WTC11 (cell line): ENCODE measurements at regions not wholly inside any gene's neighbourhood (a gene's known extent, or its start where the extent isn't known, plus 50 kb on each side); places are given as distances from the start of the nearest gene placed in this dataset.

Experiments used
- ATAC-seq: fragments of 200-7000 bp; cut with Tn5 transposase; 2 replicates; pipeline ENCODE4 v1.10.0; 2021; ENCODE audit warnings: mild to moderate bottlenecking, moderate library complexity
- CTCF ChIA-PET: fragments of 300-600 bp; sonication (Branson Sonifier 250); formaldehyde crosslinking; loops from one replicate; lab custom pipeline; 2021; ENCODE audit warnings: antibody characterized with exemption; lab: Charles Lee
- POLR2A ChIA-PET: fragments of 350-600 bp; sonication (Branson Sonifier 250); formaldehyde crosslinking; loops from one replicate; lab custom pipeline; 2021; ENCODE audit warnings: antibody characterized with exemption; lab: Charles Lee
- DNase-seq: peaks from one replicate; pipeline ENCODE4 v3.0.0; 2021; ENCODE audit warnings: low spot score
- H3K27ac Mint-ChIP-seq: 2 replicates; pipeline ENCODE4 v1.8.0; 2021; ENCODE audit warnings: mixed read lengths
- H3K27me3 Mint-ChIP-seq: 2 replicates; pipeline ENCODE4 v1.8.0; 2021; ENCODE audit warnings: low read depth, mild to moderate bottlenecking, moderate library complexity, mixed read lengths
- H3K36me3 Mint-ChIP-seq: 2 replicates; pipeline ENCODE4 v1.8.0; 2021; ENCODE audit warnings: mixed read lengths
- H3K4me1 Mint-ChIP-seq: 2 replicates; pipeline ENCODE4 v1.8.0; 2022; ENCODE audit warnings: mixed read lengths
- H3K4me3 Mint-ChIP-seq: 2 replicates; pipeline ENCODE4 v1.8.0; 2021; ENCODE audit warnings: mild to moderate bottlenecking, moderate library complexity, mixed read lengths
- H3K9me3 Mint-ChIP-seq: 2 replicates; pipeline ENCODE4 v1.8.0; 2021; ENCODE audit warnings: mixed read lengths
- ELF4 ChIP-seq: sonication (generic); formaldehyde crosslinking; IDR thresholded peaks from 2 replicates; pipeline ENCODE4 v1.8.1; 2022; ENCODE audit warnings: low read depth, mild to moderate bottlenecking, moderate library complexity, missing genetic modification reagents
- IRF2 ChIP-seq: sonication (generic); formaldehyde crosslinking; IDR thresholded peaks from 2 replicates; pipeline ENCODE4 v1.8.0; 2022; ENCODE audit warnings: low read depth, missing genetic modification reagents, borderline replicate concordance
- JAZF1 ChIP-seq: fragments of 250-450 bp; sonication (Bioruptor Pico); IDR thresholded peaks from 2 replicates; pipeline ENCODE4 v1.9.0; 2021; ENCODE audit warnings: moderate library complexity, mild to moderate bottlenecking, inconsistent platforms
- MYBL2 ChIP-seq: sonication (generic); formaldehyde crosslinking; IDR thresholded peaks from 2 replicates; pipeline ENCODE4 v1.8.1; 2023; ENCODE audit warnings: mild to moderate bottlenecking, moderate library complexity, missing genetic modification reagents
- NFE2L1 ChIP-seq: sonication (generic); formaldehyde crosslinking; IDR thresholded peaks from 2 replicates; pipeline ENCODE4 v1.8.1; 2023; ENCODE audit warnings: missing genetic modification reagents
- PRRX2 ChIP-seq: fragments of 250-450 bp; sonication (Bioruptor Pico); IDR thresholded peaks from 2 replicates; pipeline ENCODE4 v1.8.0; 2021; ENCODE audit warnings: mild to moderate bottlenecking
- TEAD1 ChIP-seq: sonication (generic); formaldehyde crosslinking; IDR thresholded peaks from 2 replicates; pipeline ENCODE4 v1.8.0; 2022; ENCODE audit warnings: mild to moderate bottlenecking, missing genetic modification reagents
- TEAD4 ChIP-seq: sonication (generic); formaldehyde crosslinking; IDR thresholded peaks from 2 replicates; pipeline ENCODE4 v1.8.0; 2022; ENCODE audit warnings: mild to moderate bottlenecking, missing genetic modification reagents
- ZNF263 ChIP-seq: sonication (generic); formaldehyde crosslinking; IDR thresholded peaks from 2 replicates; pipeline ENCODE4 v1.8.1; 2022; ENCODE audit warnings: low read depth, mild to moderate bottlenecking, moderate library complexity, missing genetic modification reagents
- ZNF317 ChIP-seq: sonication (generic); formaldehyde crosslinking; IDR thresholded peaks from 2 replicates; pipeline ENCODE4 v1.8.1; 2023; ENCODE audit warnings: low read depth, mild to moderate bottlenecking, moderate library complexity, missing genetic modification reagents, borderline replicate concordance
- TF ChIP-seq, protein P1 (sequence below): sonication (generic); formaldehyde crosslinking; IDR thresholded peaks from 2 replicates; pipeline ENCODE4 v1.8.1; 2022; ENCODE audit warnings: low read depth, missing genetic modification reagents, borderline replicate concordance
- TF ChIP-seq, protein P2 (sequence below): sonication (generic); formaldehyde crosslinking; IDR thresholded peaks from 2 replicates; pipeline ENCODE4 v1.8.0; 2022; ENCODE audit warnings: mild to moderate bottlenecking, missing genetic modification reagents
- TF ChIP-seq, protein P3 (sequence below): sonication (generic); formaldehyde crosslinking; conservative IDR thresholded peaks from 2 replicates; pipeline ENCODE4 v1.8.1; 2023; ENCODE audit warnings: mild to moderate bottlenecking, low read depth, missing genetic modification reagents, moderate library complexity
- TF ChIP-seq, protein P4 (sequence below): sonication (generic); formaldehyde crosslinking; IDR thresholded peaks from 2 replicates; pipeline ENCODE4 v1.8.1; 2023; ENCODE audit warnings: mild to moderate bottlenecking, missing genetic modification reagents
- TF ChIP-seq, protein P5 (sequence below): sonication (generic); formaldehyde crosslinking; IDR thresholded peaks from 2 replicates; pipeline ENCODE4 v1.8.0; 2022; ENCODE audit warnings: missing genetic modification reagents
- TF ChIP-seq, protein P6 (sequence below): fragments of 200-600 bp; IDR thresholded peaks from 2 replicates; pipeline ENCODE4 v1.8.0; 2022; ENCODE audit warnings: antibody characterized with exemption
- TF ChIP-seq, protein P7 (sequence below): sonication (generic); formaldehyde crosslinking; IDR thresholded peaks from 2 replicates; pipeline ENCODE4 v1.8.0; 2023; ENCODE audit warnings: mild to moderate bottlenecking, missing genetic modification reagents
- TF ChIP-seq, protein P8 (sequence below): fragments of 250-450 bp; sonication (Bioruptor Pico); IDR thresholded peaks from 2 replicates; pipeline ENCODE4 v1.9.0; 2021; ENCODE audit warnings: mild to moderate bottlenecking, borderline replicate concordance

DNA sequence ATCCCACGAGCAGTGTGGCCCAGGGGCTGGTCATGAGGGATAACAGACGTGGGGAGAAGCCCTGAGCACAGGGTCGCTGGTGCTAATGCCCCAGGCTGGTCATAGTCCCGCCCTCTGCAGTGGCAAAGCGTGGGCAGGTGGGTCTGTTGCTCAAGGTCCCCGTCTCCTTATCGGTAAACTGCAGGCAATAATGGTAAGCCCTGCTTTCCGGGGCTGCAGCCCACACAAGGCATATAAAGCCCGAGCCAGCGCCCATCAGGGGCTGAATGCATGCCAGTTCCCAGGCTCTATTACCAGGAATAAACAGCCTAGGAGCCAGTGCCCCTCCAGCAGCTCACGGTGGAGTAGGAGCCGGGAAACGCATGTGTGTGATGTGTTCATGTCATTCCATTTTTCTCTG lies 261.0 kb downstream of the BRD1 start (continued):
- no peak for TF ChIP-seq ZNF263
- TF ChIP-seq, protein P1, sequence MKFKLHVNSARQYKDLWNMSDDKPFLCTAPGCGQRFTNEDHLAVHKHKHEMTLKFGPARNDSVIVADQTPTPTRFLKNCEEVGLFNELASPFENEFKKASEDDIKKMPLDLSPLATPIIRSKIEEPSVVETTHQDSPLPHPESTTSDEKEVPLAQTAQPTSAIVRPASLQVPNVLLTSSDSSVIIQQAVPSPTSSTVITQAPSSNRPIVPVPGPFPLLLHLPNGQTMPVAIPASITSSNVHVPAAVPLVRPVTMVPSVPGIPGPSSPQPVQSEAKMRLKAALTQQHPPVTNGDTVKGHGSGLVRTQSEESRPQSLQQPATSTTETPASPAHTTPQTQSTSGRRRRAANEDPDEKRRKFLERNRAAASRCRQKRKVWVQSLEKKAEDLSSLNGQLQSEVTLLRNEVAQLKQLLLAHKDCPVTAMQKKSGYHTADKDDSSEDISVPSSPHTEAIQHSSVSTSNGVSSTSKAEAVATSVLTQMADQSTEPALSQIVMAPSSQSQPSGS (CRISPR knock-in tag) = no peak
- no peak for TF ChIP-seq MYBL2 (CRISPR knock-in tag)
- no peak for TF ChIP-seq TEAD1 (CRISPR knock-in tag)
- no peak for TF ChIP-seq TEAD4 (CRISPR knock-in tag)
- TF ChIP-seq, protein P2, sequence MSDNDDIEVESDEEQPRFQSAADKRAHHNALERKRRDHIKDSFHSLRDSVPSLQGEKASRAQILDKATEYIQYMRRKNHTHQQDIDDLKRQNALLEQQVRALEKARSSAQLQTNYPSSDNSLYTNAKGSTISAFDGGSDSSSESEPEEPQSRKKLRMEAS (CRISPR knock-in tag) = no peak
- no peak for TF ChIP-seq IRF2 (CRISPR knock-in tag)
- no peak for TF ChIP-seq JAZF1 (CRISPR knock-in tag)
- TF ChIP-seq, protein P3, sequence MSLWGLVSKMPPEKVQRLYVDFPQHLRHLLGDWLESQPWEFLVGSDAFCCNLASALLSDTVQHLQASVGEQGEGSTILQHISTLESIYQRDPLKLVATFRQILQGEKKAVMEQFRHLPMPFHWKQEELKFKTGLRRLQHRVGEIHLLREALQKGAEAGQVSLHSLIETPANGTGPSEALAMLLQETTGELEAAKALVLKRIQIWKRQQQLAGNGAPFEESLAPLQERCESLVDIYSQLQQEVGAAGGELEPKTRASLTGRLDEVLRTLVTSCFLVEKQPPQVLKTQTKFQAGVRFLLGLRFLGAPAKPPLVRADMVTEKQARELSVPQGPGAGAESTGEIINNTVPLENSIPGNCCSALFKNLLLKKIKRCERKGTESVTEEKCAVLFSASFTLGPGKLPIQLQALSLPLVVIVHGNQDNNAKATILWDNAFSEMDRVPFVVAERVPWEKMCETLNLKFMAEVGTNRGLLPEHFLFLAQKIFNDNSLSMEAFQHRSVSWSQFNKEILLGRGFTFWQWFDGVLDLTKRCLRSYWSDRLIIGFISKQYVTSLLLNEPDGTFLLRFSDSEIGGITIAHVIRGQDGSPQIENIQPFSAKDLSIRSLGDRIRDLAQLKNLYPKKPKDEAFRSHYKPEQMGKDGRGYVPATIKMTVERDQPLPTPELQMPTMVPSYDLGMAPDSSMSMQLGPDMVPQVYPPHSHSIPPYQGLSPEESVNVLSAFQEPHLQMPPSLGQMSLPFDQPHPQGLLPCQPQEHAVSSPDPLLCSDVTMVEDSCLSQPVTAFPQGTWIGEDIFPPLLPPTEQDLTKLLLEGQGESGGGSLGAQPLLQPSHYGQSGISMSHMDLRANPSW (CRISPR knock-in tag) = no peak
- TF ChIP-seq, protein P4, sequence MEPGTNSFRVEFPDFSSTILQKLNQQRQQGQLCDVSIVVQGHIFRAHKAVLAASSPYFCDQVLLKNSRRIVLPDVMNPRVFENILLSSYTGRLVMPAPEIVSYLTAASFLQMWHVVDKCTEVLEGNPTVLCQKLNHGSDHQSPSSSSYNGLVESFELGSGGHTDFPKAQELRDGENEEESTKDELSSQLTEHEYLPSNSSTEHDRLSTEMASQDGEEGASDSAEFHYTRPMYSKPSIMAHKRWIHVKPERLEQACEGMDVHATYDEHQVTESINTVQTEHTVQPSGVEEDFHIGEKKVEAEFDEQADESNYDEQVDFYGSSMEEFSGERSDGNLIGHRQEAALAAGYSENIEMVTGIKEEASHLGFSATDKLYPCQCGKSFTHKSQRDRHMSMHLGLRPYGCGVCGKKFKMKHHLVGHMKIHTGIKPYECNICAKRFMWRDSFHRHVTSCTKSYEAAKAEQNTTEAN (CRISPR knock-in tag) = no peak
- TF ChIP-seq, protein P5, sequence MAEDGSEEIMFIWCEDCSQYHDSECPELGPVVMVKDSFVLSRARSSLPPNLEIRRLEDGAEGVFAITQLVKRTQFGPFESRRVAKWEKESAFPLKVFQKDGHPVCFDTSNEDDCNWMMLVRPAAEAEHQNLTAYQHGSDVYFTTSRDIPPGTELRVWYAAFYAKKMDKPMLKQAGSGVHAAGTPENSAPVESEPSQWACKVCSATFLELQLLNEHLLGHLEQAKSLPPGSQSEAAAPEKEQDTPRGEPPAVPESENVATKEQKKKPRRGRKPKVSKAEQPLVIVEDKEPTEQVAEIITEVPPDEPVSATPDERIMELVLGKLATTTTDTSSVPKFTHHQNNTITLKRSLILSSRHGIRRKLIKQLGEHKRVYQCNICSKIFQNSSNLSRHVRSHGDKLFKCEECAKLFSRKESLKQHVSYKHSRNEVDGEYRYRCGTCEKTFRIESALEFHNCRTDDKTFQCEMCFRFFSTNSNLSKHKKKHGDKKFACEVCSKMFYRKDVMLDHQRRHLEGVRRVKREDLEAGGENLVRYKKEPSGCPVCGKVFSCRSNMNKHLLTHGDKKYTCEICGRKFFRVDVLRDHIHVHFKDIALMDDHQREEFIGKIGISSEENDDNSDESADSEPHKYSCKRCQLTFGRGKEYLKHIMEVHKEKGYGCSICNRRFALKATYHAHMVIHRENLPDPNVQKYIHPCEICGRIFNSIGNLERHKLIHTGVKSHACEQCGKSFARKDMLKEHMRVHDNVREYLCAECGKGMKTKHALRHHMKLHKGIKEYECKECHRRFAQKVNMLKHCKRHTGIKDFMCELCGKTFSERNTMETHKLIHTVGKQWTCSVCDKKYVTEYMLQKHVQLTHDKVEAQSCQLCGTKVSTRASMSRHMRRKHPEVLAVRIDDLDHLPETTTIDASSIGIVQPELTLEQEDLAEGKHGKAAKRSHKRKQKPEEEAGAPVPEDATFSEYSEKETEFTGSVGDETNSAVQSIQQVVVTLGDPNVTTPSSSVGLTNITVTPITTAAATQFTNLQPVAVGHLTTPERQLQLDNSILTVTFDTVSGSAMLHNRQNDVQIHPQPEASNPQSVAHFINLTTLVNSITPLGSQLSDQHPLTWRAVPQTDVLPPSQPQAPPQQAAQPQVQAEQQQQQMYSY (CRISPR knock-in tag) = no peak
- TF ChIP-seq ZNF317 (CRISPR knock-in tag) = no peak

DNA sequence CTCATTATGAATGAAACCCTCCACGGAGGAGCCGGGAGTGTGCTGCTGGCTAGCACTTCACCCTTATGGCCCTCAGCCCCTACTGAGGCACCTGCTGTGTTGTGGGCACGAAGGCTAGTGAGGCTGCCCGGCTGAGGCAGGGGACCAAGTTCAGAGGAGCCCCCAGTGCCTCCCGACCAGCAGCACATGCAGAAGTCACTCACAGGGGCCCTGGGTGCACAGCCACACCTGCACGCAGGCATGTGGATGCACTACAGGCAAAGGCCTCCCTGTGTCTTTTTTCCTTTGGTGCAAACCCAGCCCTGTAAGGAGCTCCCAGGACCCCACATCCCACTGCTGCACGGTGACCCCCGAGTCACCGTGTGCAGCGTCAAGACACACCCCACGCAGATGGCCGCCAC lies 261.5 kb downstream of the BRD1 start:
- Mint-ChIP-seq H3K36me3 (no peaks in the 10 kb centered on the region), H3K27me3 (no peaks in the 10 kb centered on the region; the same call in 1 of the 2 replicates), H3K4me1 (no peaks in the 10 kb centered on the region), H3K27ac (no peak overlapping the region), H3K4me3 (no peak overlapping the region), H3K9me3 (peaks cover 3% of the 10 kb centered on the region)
- ChIA-PET POLR2A (no interaction called here), CTCF (no interaction called here)
- ATAC-seq = no peak
- DNase-seq = no peak
- TF ChIP-seq PRRX2 (CRISPR knock-in tag) = no peak
- no peak for TF ChIP-seq NFE2L1 (CRISPR knock-in tag)
- no peak for TF ChIP-seq TEAD4 (CRISPR knock-in tag)
- TF ChIP-seq, protein P6, sequence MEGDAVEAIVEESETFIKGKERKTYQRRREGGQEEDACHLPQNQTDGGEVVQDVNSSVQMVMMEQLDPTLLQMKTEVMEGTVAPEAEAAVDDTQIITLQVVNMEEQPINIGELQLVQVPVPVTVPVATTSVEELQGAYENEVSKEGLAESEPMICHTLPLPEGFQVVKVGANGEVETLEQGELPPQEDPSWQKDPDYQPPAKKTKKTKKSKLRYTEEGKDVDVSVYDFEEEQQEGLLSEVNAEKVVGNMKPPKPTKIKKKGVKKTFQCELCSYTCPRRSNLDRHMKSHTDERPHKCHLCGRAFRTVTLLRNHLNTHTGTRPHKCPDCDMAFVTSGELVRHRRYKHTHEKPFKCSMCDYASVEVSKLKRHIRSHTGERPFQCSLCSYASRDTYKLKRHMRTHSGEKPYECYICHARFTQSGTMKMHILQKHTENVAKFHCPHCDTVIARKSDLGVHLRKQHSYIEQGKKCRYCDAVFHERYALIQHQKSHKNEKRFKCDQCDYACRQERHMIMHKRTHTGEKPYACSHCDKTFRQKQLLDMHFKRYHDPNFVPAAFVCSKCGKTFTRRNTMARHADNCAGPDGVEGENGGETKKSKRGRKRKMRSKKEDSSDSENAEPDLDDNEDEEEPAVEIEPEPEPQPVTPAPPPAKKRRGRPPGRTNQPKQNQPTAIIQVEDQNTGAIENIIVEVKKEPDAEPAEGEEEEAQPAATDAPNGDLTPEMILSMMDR = no peak
- TF ChIP-seq, protein P7, sequence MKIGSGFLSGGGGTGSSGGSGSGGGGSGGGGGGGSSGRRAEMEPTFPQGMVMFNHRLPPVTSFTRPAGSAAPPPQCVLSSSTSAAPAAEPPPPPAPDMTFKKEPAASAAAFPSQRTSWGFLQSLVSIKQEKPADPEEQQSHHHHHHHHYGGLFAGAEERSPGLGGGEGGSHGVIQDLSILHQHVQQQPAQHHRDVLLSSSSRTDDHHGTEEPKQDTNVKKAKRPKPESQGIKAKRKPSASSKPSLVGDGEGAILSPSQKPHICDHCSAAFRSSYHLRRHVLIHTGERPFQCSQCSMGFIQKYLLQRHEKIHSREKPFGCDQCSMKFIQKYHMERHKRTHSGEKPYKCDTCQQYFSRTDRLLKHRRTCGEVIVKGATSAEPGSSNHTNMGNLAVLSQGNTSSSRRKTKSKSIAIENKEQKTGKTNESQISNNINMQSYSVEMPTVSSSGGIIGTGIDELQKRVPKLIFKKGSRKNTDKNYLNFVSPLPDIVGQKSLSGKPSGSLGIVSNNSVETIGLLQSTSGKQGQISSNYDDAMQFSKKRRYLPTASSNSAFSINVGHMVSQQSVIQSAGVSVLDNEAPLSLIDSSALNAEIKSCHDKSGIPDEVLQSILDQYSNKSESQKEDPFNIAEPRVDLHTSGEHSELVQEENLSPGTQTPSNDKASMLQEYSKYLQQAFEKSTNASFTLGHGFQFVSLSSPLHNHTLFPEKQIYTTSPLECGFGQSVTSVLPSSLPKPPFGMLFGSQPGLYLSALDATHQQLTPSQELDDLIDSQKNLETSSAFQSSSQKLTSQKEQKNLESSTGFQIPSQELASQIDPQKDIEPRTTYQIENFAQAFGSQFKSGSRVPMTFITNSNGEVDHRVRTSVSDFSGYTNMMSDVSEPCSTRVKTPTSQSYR (CRISPR knock-in tag) = no peak
- TF ChIP-seq, protein P8, sequence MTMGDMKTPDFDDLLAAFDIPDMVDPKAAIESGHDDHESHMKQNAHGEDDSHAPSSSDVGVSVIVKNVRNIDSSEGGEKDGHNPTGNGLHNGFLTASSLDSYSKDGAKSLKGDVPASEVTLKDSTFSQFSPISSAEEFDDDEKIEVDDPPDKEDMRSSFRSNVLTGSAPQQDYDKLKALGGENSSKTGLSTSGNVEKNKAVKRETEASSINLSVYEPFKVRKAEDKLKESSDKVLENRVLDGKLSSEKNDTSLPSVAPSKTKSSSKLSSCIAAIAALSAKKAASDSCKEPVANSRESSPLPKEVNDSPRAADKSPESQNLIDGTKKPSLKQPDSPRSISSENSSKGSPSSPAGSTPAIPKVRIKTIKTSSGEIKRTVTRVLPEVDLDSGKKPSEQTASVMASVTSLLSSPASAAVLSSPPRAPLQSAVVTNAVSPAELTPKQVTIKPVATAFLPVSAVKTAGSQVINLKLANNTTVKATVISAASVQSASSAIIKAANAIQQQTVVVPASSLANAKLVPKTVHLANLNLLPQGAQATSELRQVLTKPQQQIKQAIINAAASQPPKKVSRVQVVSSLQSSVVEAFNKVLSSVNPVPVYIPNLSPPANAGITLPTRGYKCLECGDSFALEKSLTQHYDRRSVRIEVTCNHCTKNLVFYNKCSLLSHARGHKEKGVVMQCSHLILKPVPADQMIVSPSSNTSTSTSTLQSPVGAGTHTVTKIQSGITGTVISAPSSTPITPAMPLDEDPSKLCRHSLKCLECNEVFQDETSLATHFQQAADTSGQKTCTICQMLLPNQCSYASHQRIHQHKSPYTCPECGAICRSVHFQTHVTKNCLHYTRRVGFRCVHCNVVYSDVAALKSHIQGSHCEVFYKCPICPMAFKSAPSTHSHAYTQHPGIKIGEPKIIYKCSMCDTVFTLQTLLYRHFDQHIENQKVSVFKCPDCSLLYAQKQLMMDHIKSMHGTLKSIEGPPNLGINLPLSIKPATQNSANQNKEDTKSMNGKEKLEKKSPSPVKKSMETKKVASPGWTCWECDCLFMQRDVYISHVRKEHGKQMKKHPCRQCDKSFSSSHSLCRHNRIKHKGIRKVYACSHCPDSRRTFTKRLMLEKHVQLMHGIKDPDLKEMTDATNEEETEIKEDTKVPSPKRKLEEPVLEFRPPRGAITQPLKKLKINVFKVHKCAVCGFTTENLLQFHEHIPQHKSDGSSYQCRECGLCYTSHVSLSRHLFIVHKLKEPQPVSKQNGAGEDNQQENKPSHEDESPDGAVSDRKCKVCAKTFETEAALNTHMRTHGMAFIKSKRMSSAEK (CRISPR knock-in tag) = no peak
- TF ChIP-seq ELF4 = no peak
